DOHH2 (cell line): ENCODE measurements at regions not wholly inside any gene's neighbourhood (a gene's known extent, or its start where the extent isn't known, plus 50 kb on each side); places are given as distances from the start of the nearest gene placed in this dataset.

ENCODE experiments used
- H3F3A ChIP-seq: fragments of 200-600 bp; sonication (generic), shearing (Covaris generic); 2 replicates; pipeline ENCODE4 v1.6.0; 2016; ENCODE audit warnings: antibody characterized with exemption, mild to moderate bottlenecking; ENCODE audit not compliant: control insufficient read depth, insufficient read depth
- H3K27ac ChIP-seq: fragments of 200-600 bp; sonication (generic); 2 replicates; pipeline ENCODE4 v1.5.1; 2014; ENCODE audit warnings: low read depth, mild to moderate bottlenecking, low read length, moderate library complexity
- H3K27me3 ChIP-seq: fragments of 200-600 bp; sonication (generic); 2 replicates; pipeline ENCODE4 v1.6.1; 2014; ENCODE audit warnings: mild to moderate bottlenecking, low read length, mixed read lengths; ENCODE audit not compliant: control insufficient read depth
- H3K36me3 ChIP-seq: fragments of 200-600 bp; sonication (generic); 2 replicates; pipeline ENCODE4 v1.6.1; 2014; ENCODE audit warnings: mild to moderate bottlenecking, low read length, moderate library complexity, mixed read lengths; ENCODE audit not compliant: control insufficient read depth
- H3K4me1 ChIP-seq: fragments of 200-600 bp; sonication (generic); 2 replicates; pipeline ENCODE4 v1.6.1; 2014; ENCODE audit warnings: mild to moderate bottlenecking, low read length, mixed read lengths; ENCODE audit not compliant: control insufficient read depth
- H3K4me2 ChIP-seq: fragments of 200-600 bp; sonication (generic); 2 replicates; pipeline ENCODE4 v1.6.0; 2014; ENCODE audit warnings: mild to moderate bottlenecking, low read length, moderate library complexity
- H3K4me3 ChIP-seq: fragments of 200-600 bp; sonication (generic); 2 replicates; pipeline ENCODE4 v1.5.1; 2014; ENCODE audit warnings: mild to moderate bottlenecking, low read length, mixed read lengths
- H3K79me2 ChIP-seq: fragments of 200-600 bp; sonication (generic); 2 replicates; pipeline ENCODE4 v1.6.1; 2014; ENCODE audit warnings: mild to moderate bottlenecking, low read length, mixed read lengths; ENCODE audit not compliant: control insufficient read depth
- H3K9me2 ChIP-seq: fragments of 200-600 bp; sonication (generic); replicated peaks from 2 replicates; pipeline ENCODE4 v1.6.1; 2014; ENCODE audit warnings: mild to moderate bottlenecking, low read length, mixed read lengths; ENCODE audit not compliant: control insufficient read depth
- H3K9me3 ChIP-seq: fragments of 200-600 bp; sonication (generic); 2 replicates; pipeline ENCODE4 v1.6.1; 2014; ENCODE audit warnings: antibody characterized with exemption, low read length, mixed read lengths; ENCODE audit not compliant: control insufficient read depth, insufficient read depth
- H4K20me1 ChIP-seq: fragments of 200-600 bp; sonication (generic); 2 replicates; pipeline ENCODE4 v1.6.0; 2014; ENCODE audit warnings: low read depth, mild to moderate bottlenecking, antibody characterized with exemption, low read length, moderate library complexity; ENCODE audit not compliant: control insufficient read depth, insufficient read depth
- CTCF ChIP-seq: fragments of 200-600 bp; sonication (generic); IDR thresholded peaks from one replicate; pipeline ENCODE4 v1.5.1; 2014; ENCODE audit warnings: antibody characterized with exemption, mild to moderate bottlenecking, low read depth, low read length; ENCODE audit not compliant: poor library complexity, severe bottlenecking
- EZH2phosphoT487 ChIP-seq: fragments of 200-600 bp; sonication (generic); IDR thresholded peaks from 2 replicates; pipeline ENCODE4 v1.6.1; 2017; ENCODE audit warnings: borderline replicate concordance, mild to moderate bottlenecking, antibody characterized with exemption, low read length, moderate library complexity, mixed read lengths

GRCh38 chr2:181367411-181367810 lies 89.8 kb upstream of the ITGA4 start:
- H3K9me3 ChIP-seq = no peaks in the 10 kb centered on the region
- no peaks in the 10 kb centered on the region for H3K9me2 ChIP-seq
- no peaks in the 10 kb centered on the region for H3K27me3 ChIP-seq
- H3K4me3 ChIP-seq = no peak overlapping the region
- no peaks in the 10 kb centered on the region for H3F3A ChIP-seq
- TF ChIP-seq CTCF (no peak), EZH2phosphoT487 (no peak)
- peaks cover 5% of the 10 kb centered on the region for H3K4me1 ChIP-seq
- H3K27ac ChIP-seq = no peak overlapping the region
- H3K36me3 ChIP-seq = no peaks in the 10 kb centered on the region
- H4K20me1 ChIP-seq = no peaks in the 10 kb centered on the region
- no peaks in the 10 kb centered on the region for H3K79me2 ChIP-seq
- no peak overlapping the region for H3K4me2 ChIP-seq

- H3K27me3 ChIP-seq = no peaks in the 10 kb centered on the region
- H3K79me2 ChIP-seq = no peaks in the 10 kb centered on the region
- H3K27ac ChIP-seq = no peak overlapping the region
- H3K9me2 ChIP-seq = no peaks in the 10 kb centered on the region
- peaks cover 4% of the 10 kb centered on the region for H3K4me1 ChIP-seq
- H4K20me1 ChIP-seq = no peaks in the 10 kb centered on the region
- H3K9me3 ChIP-seq = no peaks in the 10 kb centered on the region
- no peaks in the 10 kb centered on the region for H3K36me3 ChIP-seq
- H3F3A ChIP-seq = no peaks in the 10 kb centered on the region
- TF ChIP-seq CTCF (no peak), EZH2phosphoT487 (no peak)
- no peak overlapping the region for H3K4me2 ChIP-seq
- H3K4me3 ChIP-seq = no peak overlapping the region
Observed at GRCh38 chr2:181367906-181368435, 89.2 kb upstream of the ITGA4 start.

GRCh38 chr2:181370126-181370525 lies 87.1 kb upstream of the ITGA4 start:
- TF ChIP-seq CTCF = no peak
- TF ChIP-seq EZH2phosphoT487 = no peak
- H3K27ac ChIP-seq = no peak overlapping the region
- no peaks in the 10 kb centered on the region for H3K27me3 ChIP-seq
- no peak overlapping the region for H3K4me2 ChIP-seq
- no peak overlapping the region for H3K4me3 ChIP-seq
- peaks cover 5% of the 10 kb centered on the region for H3K4me1 ChIP-seq
- no peaks in the 10 kb centered on the region for H3K9me2 ChIP-seq
- H4K20me1 ChIP-seq = no peaks in the 10 kb centered on the region
- H3K9me3 ChIP-seq = no peaks in the 10 kb centered on the region
- no peaks in the 10 kb centered on the region for H3K79me2 ChIP-seq
- H3F3A ChIP-seq = no peaks in the 10 kb centered on the region
- no peaks in the 10 kb centered on the region for H3K36me3 ChIP-seq
